H9 (cell line): ENCODE measurements at regions not wholly inside any gene's neighbourhood (a gene's known extent, or its start where the extent isn't known, plus 50 kb on each side); places are given as distances from the start of the nearest gene placed in this dataset.

Experiments
- DNase-seq: peaks from one replicate; pipeline ENCODE4 v3.0.0-alpha.2; 2017
- H2AFZ ChIP-seq: one replicate; pipeline ENCODE4 v1.6.1; 2013; ENCODE audit warnings: mild to moderate bottlenecking, low read length, control low read depth, moderate library complexity
- H2AK5ac ChIP-seq: 2 replicates; pipeline ENCODE4 v1.6.1; 2013; ENCODE audit warnings: low read length, control low read depth, mixed read lengths; ENCODE audit not compliant: insufficient read length
- H2BK120ac ChIP-seq: one replicate; pipeline ENCODE4 v1.6.1; 2013; ENCODE audit warnings: low read depth, mild to moderate bottlenecking, low read length, control low read depth, inconsistent platforms; ENCODE audit not compliant: poor library complexity, severe bottlenecking
- H2BK12ac ChIP-seq: 2 replicates; pipeline ENCODE4 v1.6.1; 2013; ENCODE audit warnings: low read length, control low read depth, mixed read lengths, low read depth; ENCODE audit not compliant: insufficient read length
- H2BK15ac ChIP-seq: 2 replicates; pipeline ENCODE4 v1.6.1; 2013; ENCODE audit warnings: low read depth, low read length, control low read depth
- H2BK20ac ChIP-seq: one replicate; pipeline ENCODE4 v1.6.1; 2013; ENCODE audit warnings: low read depth, mild to moderate bottlenecking, low read length, control low read depth, inconsistent platforms; ENCODE audit not compliant: poor library complexity, severe bottlenecking
- H2BK5ac ChIP-seq: 2 replicates; pipeline ENCODE4 v1.6.1; 2013; ENCODE audit warnings: low read length, control low read depth, mixed read lengths; ENCODE audit not compliant: insufficient read length
- H3K14ac ChIP-seq: 2 replicates; pipeline ENCODE4 v1.6.1; 2013; ENCODE audit warnings: low read length, control low read depth; ENCODE audit not compliant: insufficient read depth
- H3K18ac ChIP-seq: 2 replicates; pipeline ENCODE4 v1.6.1; 2013; ENCODE audit warnings: low read depth, mild to moderate bottlenecking, mixed read lengths, low read length, control low read depth; ENCODE audit not compliant: insufficient read length
- H3K23ac ChIP-seq: 2 replicates; pipeline ENCODE4 v1.6.1; 2013; ENCODE audit warnings: low read length, control low read depth, mixed read lengths, low read depth; ENCODE audit not compliant: insufficient read length
- H3K23me2 ChIP-seq: 2 replicates; pipeline ENCODE4 v1.6.1; 2013; ENCODE audit warnings: low read depth, mild to moderate bottlenecking, mixed read lengths, low read length, control low read depth; ENCODE audit not compliant: insufficient read length, poor library complexity, severe bottlenecking
- H3K27ac ChIP-seq: 2 replicates; pipeline ENCODE4 v1.5.1; 2013; ENCODE audit warnings: low read length, control low read depth, mixed read lengths, low read depth; ENCODE audit not compliant: insufficient read length
- H3K27me3 ChIP-seq: 2 replicates; pipeline ENCODE4 v1.6.1; 2013; ENCODE audit warnings: low read length, control low read depth, inconsistent platforms; ENCODE audit not compliant: insufficient read depth
- H3K4ac ChIP-seq: 2 replicates; pipeline ENCODE4 v1.6.1; 2013; ENCODE audit warnings: low read depth, mild to moderate bottlenecking, control low read depth, inconsistent platforms, low read length, moderate library complexity
- H3K4me1 ChIP-seq: 2 replicates; pipeline ENCODE4 v1.6.1; 2013; ENCODE audit warnings: low read length, control low read depth, inconsistent platforms; ENCODE audit not compliant: insufficient read depth
- H3K4me2 ChIP-seq: 2 replicates; pipeline ENCODE4 v1.6.1; 2013; ENCODE audit warnings: low read length, control low read depth, mixed read lengths; ENCODE audit not compliant: insufficient read length, insufficient read depth
- H3K56ac ChIP-seq: 2 replicates; pipeline ENCODE4 v1.6.1; 2013; ENCODE audit warnings: low read depth, mild to moderate bottlenecking, mixed read lengths, low read length, control low read depth; ENCODE audit not compliant: insufficient read length
- H3K79me1 ChIP-seq: 2 replicates; pipeline ENCODE4 v1.6.1; 2013; ENCODE audit warnings: low read depth, mild to moderate bottlenecking, moderate library complexity, low read length, control low read depth, inconsistent platforms; ENCODE audit not compliant: insufficient read depth, poor library complexity, severe bottlenecking
- H3K79me2 ChIP-seq: 2 replicates; pipeline ENCODE4 v1.6.1; 2013; ENCODE audit warnings: low read length, control low read depth, inconsistent platforms; ENCODE audit not compliant: insufficient read depth
- H3K9ac ChIP-seq: 2 replicates; pipeline ENCODE4 v1.6.1; 2013; ENCODE audit warnings: low read length, control low read depth, mixed read lengths; ENCODE audit not compliant: insufficient read length; ENCODE audit errors: extremely low read depth
- H3K9me3 ChIP-seq: one replicate; pipeline ENCODE4 v1.6.1; 2013; ENCODE audit warnings: low read depth, low read length, inconsistent platforms; ENCODE audit not compliant: control insufficient read depth
- H3T11ph ChIP-seq: one replicate; pipeline ENCODE4 v1.6.1; 2013; ENCODE audit warnings: mild to moderate bottlenecking, low read length, control low read depth, inconsistent platforms
- H4K20me1 ChIP-seq: one replicate; pipeline ENCODE4 v1.6.1; 2013; ENCODE audit not compliant: control insufficient read depth, insufficient read length, insufficient read depth
- H4K5ac ChIP-seq: 2 replicates; pipeline ENCODE4 v1.6.1; 2013; ENCODE audit warnings: low read depth, mild to moderate bottlenecking, mixed read lengths, low read length, control low read depth; ENCODE audit not compliant: insufficient read length
- H4K8ac ChIP-seq: replicated peaks from 2 replicates; pipeline ENCODE4 v1.6.1; 2013; ENCODE audit warnings: low read length, control low read depth, mixed read lengths, low read depth; ENCODE audit not compliant: insufficient read length
- H4K91ac ChIP-seq: 2 replicates; pipeline ENCODE4 v1.6.1; 2013; ENCODE audit warnings: low read depth, mild to moderate bottlenecking, moderate library complexity, mixed read lengths, low read length, control low read depth; ENCODE audit not compliant: insufficient read length
- H3K27ac Mint-ChIP-seq, 3 experiments: 2 replicates in 2 of 3; 3 replicates in 1 of 3; pipeline ENCODE4 v1.8.0; 2020 to 2021; ENCODE audit warnings: mixed read lengths in 3 of 3, mild to moderate bottlenecking in 1 of 3, moderate library complexity in 1 of 3
- H3K27me3 Mint-ChIP-seq: 2 replicates; pipeline ENCODE4 v1.8.0; 2021; ENCODE audit warnings: low read depth, mild to moderate bottlenecking, moderate library complexity, mixed read lengths
- H3K36me3 Mint-ChIP-seq, 3 experiments: 2 replicates in 2 of 3; 3 replicates in 1 of 3; pipeline ENCODE4 v1.8.0; 2020 to 2021; ENCODE audit warnings: low read depth in 3 of 3, mixed read lengths in 3 of 3; ENCODE audit not compliant: insufficient read depth in 1 of 3
- H3K4me1 Mint-ChIP-seq, 2 experiments: 2 replicates each; pipeline ENCODE4 v1.8.0; 2020; ENCODE audit warnings: mixed read lengths in 2 of 2
- H3K4me3 Mint-ChIP-seq, 2 experiments: 2 replicates in 1 of 2; 3 replicates in 1 of 2; pipeline ENCODE4 v1.8.0; 2020 to 2021; ENCODE audit warnings: mild to moderate bottlenecking in 2 of 2, mixed read lengths in 2 of 2, moderate library complexity in 1 of 2
- H3K9me3 Mint-ChIP-seq, 2 experiments: 2 replicates in 1 of 2; 3 replicates in 1 of 2; pipeline ENCODE4 v1.8.0; 2020; ENCODE audit warnings: mild to moderate bottlenecking in 2 of 2, mixed read lengths in 2 of 2, moderate library complexity in 1 of 2
- WGBS: extraction: QIAGEN DNeasy Blood & Tissue Kit; methylation state at CpG from one replicate; pipeline ENCODE4 v1.1.7; 2013; ENCODE audit warnings: missing lambda C conversion rate, low lambda C conversion rate, mixed read lengths; ENCODE audit not compliant: insufficient read length; ENCODE audit errors: extremely low coverage; 5-methylcytosine and 5-hydroxymethylcytosine counted together
- TF ChIP-seq, protein P1 (sequence below): fragments of 200-600 bp; sonication (generic); conservative IDR thresholded peaks from 3 replicates; pipeline ENCODE4 v1.8.0; 2021; ENCODE audit warnings: antibody characterized with exemption, mild to moderate bottlenecking

DNA sequence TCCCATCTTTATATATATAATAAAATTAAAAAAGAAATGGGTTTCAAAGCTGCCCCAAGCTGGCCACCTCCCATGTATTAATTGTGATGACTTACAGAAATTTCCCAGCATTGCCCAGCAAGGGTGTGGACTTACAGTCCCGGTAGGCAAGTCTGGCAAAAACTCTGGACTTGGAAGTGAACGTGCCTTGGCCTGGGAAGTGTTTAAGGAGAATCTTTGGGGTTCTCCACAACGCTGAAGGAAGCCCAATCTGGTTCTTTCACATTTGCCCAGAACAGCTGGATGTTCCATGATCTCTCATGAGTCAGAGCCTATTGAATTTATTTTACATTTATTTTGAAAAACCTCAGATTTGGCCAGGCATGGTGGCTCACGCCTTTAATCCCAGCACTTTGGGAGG is 98.4 kb upstream of the SLC45A1 start:
- Histone ChIP-seq H3K4me1 (0 out of 2 replicates have a peak, but pooled peaks cover 2% of the 10 kb centered on the region), H2BK20ac (no peak overlapping the region), H4K20me1 (no peaks in the 10 kb centered on the region), H2AK5ac (no peak overlapping the region), H4K5ac (no peak overlapping the region), H3K27me3 (no peaks in the 10 kb centered on the region; the same call in 1 of the 2 replicates), H3K56ac (no peak overlapping the region), H2BK15ac (no peak overlapping the region), H2BK12ac (no peak overlapping the region), H3K4ac (no peak overlapping the region), H3K23me2 (no peaks in the 10 kb centered on the region), H3K9me3 (no peaks in the 10 kb centered on the region), H2BK5ac (no peak overlapping the region), H4K8ac (no peak overlapping the region), H3K79me1 (no peaks in the 10 kb centered on the region), H2BK120ac (no peak overlapping the region), H3K18ac (no peak overlapping the region), H3K9ac (no peak overlapping the region), H3K79me2 (no peaks in the 10 kb centered on the region), H3K14ac (no peak overlapping the region), H2AFZ (no peak overlapping the region), H4K91ac (no peak overlapping the region), H3T11ph (no peak overlapping the region), H3K27ac (no peak overlapping the region), H3K4me2 (no peak overlapping the region), H3K23ac (no peak overlapping the region)
- Mint-ChIP-seq H3K27ac (no peak overlapping the region), H3K4me1 (peaks cover 27 to 43% of the 10 kb centered on the region in 2 experiments), H3K4me3 (no peak overlapping the region), H3K36me3 (no peaks in the 10 kb centered on the region), H3K27me3 (peaks cover 49% of the 10 kb centered on the region), H3K9me3 (no peaks in the 10 kb centered on the region)
- TF ChIP-seq, protein P1, sequence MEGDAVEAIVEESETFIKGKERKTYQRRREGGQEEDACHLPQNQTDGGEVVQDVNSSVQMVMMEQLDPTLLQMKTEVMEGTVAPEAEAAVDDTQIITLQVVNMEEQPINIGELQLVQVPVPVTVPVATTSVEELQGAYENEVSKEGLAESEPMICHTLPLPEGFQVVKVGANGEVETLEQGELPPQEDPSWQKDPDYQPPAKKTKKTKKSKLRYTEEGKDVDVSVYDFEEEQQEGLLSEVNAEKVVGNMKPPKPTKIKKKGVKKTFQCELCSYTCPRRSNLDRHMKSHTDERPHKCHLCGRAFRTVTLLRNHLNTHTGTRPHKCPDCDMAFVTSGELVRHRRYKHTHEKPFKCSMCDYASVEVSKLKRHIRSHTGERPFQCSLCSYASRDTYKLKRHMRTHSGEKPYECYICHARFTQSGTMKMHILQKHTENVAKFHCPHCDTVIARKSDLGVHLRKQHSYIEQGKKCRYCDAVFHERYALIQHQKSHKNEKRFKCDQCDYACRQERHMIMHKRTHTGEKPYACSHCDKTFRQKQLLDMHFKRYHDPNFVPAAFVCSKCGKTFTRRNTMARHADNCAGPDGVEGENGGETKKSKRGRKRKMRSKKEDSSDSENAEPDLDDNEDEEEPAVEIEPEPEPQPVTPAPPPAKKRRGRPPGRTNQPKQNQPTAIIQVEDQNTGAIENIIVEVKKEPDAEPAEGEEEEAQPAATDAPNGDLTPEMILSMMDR, result no peak
- no peak for DNase-seq
- no CpG with 5 or more reads among the region's 4 CpGs for WGBS
